HG02798 (cell line): ENCODE measurements at regions not wholly inside any gene's neighbourhood (a gene's known extent, or its start where the extent isn't known, plus 50 kb on each side); places are given as distances from the start of the nearest gene placed in this dataset.

Source experiments
- ATAC-seq: cut with Tn5 transposase; IDR thresholded peaks from one replicate; pipeline ENCODE4 v1.9.1; 2021; ENCODE audit warnings: mild to moderate bottlenecking; ENCODE audit not compliant: unreplicated experiment, poor library complexity

- ATAC-seq: no peak
Measured at GRCh38 chr4:129526812-129527211, 430.9 kb downstream of the C4orf33 start.

GRCh38 chr4:129531253-129531652 lies 435.3 kb downstream of the C4orf33 start:
- ATAC-seq: no peak

GRCh38 chr4:129532573-129532972 lies 436.6 kb downstream of the C4orf33 start:
- peak; percentile 49 for ATAC-seq

- ATAC-seq: no peak
Measured at GRCh38 chr4:129543299-129543698, 447.3 kb downstream of the C4orf33 start.

GRCh38 chr4:129545599-129546278 lies 449.8 kb downstream of the C4orf33 start:
- ATAC-seq: no peak

GRCh38 chr4:129546531-129546930 lies 450.6 kb downstream of the C4orf33 start:
- no peak for ATAC-seq

- no peak for ATAC-seq
Measured at GRCh38 chr4:129550281-129550785, 454.4 kb downstream of the C4orf33 start.

- ATAC-seq: no peak
Measured at GRCh38 chr4:129561280-129561679, 465.3 kb downstream of the C4orf33 start.

- no peak for ATAC-seq
Measured at GRCh38 chr4:129561886-129562671, 466.1 kb downstream of the C4orf33 start.

- no peak for ATAC-seq
Measured at GRCh38 chr4:129565214-129565613, 469.3 kb downstream of the C4orf33 start.

GRCh38 chr4:129570326-129570725 lies 474.4 kb downstream of the C4orf33 start:
- no peak for ATAC-seq

GRCh38 chr4:129578336-129578735 lies 482.4 kb downstream of the C4orf33 start:
- no peak for ATAC-seq

- no peak for ATAC-seq
Measured at GRCh38 chr4:129581305-129581704, 485.4 kb downstream of the C4orf33 start.

GRCh38 chr4:129583868-129584267 lies 487.9 kb downstream of the C4orf33 start:
- no peak for ATAC-seq

GRCh38 chr4:129598582-129598981 lies 502.6 kb downstream of the C4orf33 start:
- ATAC-seq: no peak

GRCh38 chr4:129600898-129601297 lies 504.9 kb downstream of the C4orf33 start:
- ATAC-seq: no peak

- no peak for ATAC-seq
Measured at GRCh38 chr4:129602447-129602846, 506.5 kb downstream of the C4orf33 start.

GRCh38 chr4:129603241-129603931 lies 507.4 kb downstream of the C4orf33 start:
- ATAC-seq: no peak

- no peak for ATAC-seq
Measured at GRCh38 chr4:129604632-129605255, 508.8 kb downstream of the C4orf33 start.

GRCh38 chr4:129614611-129615010 lies 518.7 kb downstream of the C4orf33 start:
- no peak for ATAC-seq

- no peak for ATAC-seq
Measured at GRCh38 chr4:129622566-129622965, 526.6 kb downstream of the C4orf33 start.
